ENCODE measurements at regions not wholly inside any gene's neighbourhood (a gene's known extent, or its start where the extent isn't known, plus 50 kb on each side); places are given as distances from the start of the nearest gene placed in this dataset.

- H3K9ac ChIP-seq (ENCODE audit: low read depth, low read length): no peak overlapping the region
- H3K4me3 ChIP-seq (ENCODE audit: low read length): no peak overlapping the region
- H3K36me3 ChIP-seq (ENCODE audit: insufficient read depth, low read length): peaks cover 9% of the 10 kb centered on the region
- peaks cover 44% of the 10 kb centered on the region for H3K4me1 ChIP-seq (ENCODE audit: control insufficient read depth, insufficient read depth, low read length)
- no peaks in the 10 kb centered on the region for H3K27me3 ChIP-seq (ENCODE audit: control insufficient read depth, insufficient read depth, low read length)
- no peaks in the 10 kb centered on the region for H3K9me3 ChIP-seq (replicated peaks; ENCODE audit: low read length)
- no peak overlapping the region for H3K4me2 ChIP-seq (ENCODE audit: low read length)
Observed at GRCh38 chr14:71661441-71661840, 270.8 kb upstream of the RGS6 start.

GRCh38 chr14:71662291-71662790 is 269.9 kb upstream of the RGS6 start:
- no peak overlapping the region for H3K4me3 ChIP-seq (ENCODE audit: low read length)
- no peak overlapping the region for H3K9ac ChIP-seq (ENCODE audit: low read depth, low read length)
- H3K36me3 ChIP-seq (ENCODE audit: insufficient read depth, low read length): peaks cover 9% of the 10 kb centered on the region
- H3K9me3 ChIP-seq (replicated peaks; ENCODE audit: low read length): no peaks in the 10 kb centered on the region
- H3K27me3 ChIP-seq (ENCODE audit: control insufficient read depth, insufficient read depth, low read length): no peaks in the 10 kb centered on the region
- no peak overlapping the region for H3K4me2 ChIP-seq (ENCODE audit: low read length)
- H3K4me1 ChIP-seq (ENCODE audit: control insufficient read depth, insufficient read depth, low read length): peaks cover 53% of the 10 kb centered on the region

GRCh38 chr14:71665157-71665556 is 267.1 kb upstream of the RGS6 start:
- H3K4me3 ChIP-seq (ENCODE audit: low read length): no peak overlapping the region
- no peaks in the 10 kb centered on the region for H3K9me3 ChIP-seq (replicated peaks; ENCODE audit: low read length)
- no peaks in the 10 kb centered on the region for H3K27me3 ChIP-seq (ENCODE audit: control insufficient read depth, insufficient read depth, low read length)
- peaks cover 9% of the 10 kb centered on the region for H3K36me3 ChIP-seq (ENCODE audit: insufficient read depth, low read length)
- H3K9ac ChIP-seq (ENCODE audit: low read depth, low read length): peak overlapping the region; percentile 19
- peak overlapping the region; percentile 18 for H3K4me2 ChIP-seq (ENCODE audit: low read length)
- peaks cover 49% of the 10 kb centered on the region for H3K4me1 ChIP-seq (ENCODE audit: control insufficient read depth, insufficient read depth, low read length)

GRCh38 chr14:71665781-71666180 is 266.4 kb upstream of the RGS6 start:
- Histone ChIP-seq H3K9ac (ENCODE audit: low read depth, low read length) (peak overlapping the region; percentile 19), H3K36me3 (ENCODE audit: insufficient read depth, low read length) (peaks cover 9% of the 10 kb centered on the region), H3K4me3 (ENCODE audit: low read length) (no peak overlapping the region), H3K9me3 (replicated peaks; ENCODE audit: low read length) (no peaks in the 10 kb centered on the region), H3K4me2 (ENCODE audit: low read length) (no peak overlapping the region), H3K27me3 (ENCODE audit: control insufficient read depth, insufficient read depth, low read length) (no peaks in the 10 kb centered on the region), H3K4me1 (ENCODE audit: control insufficient read depth, insufficient read depth, low read length) (peaks cover 48% of the 10 kb centered on the region)

- H3K27me3 ChIP-seq (ENCODE audit: control insufficient read depth, insufficient read depth, low read length): no peaks in the 10 kb centered on the region
- H3K4me2 ChIP-seq (ENCODE audit: low read length): no peak overlapping the region
- H3K4me3 ChIP-seq (ENCODE audit: low read length): no peak overlapping the region
- H3K9ac ChIP-seq (ENCODE audit: low read depth, low read length): no peak overlapping the region
- H3K9me3 ChIP-seq (replicated peaks; ENCODE audit: low read length): no peaks in the 10 kb centered on the region
- peaks cover 48% of the 10 kb centered on the region for H3K4me1 ChIP-seq (ENCODE audit: control insufficient read depth, insufficient read depth, low read length)
- H3K36me3 ChIP-seq (ENCODE audit: insufficient read depth, low read length): peaks cover 10% of the 10 kb centered on the region
Observed at GRCh38 chr14:71666571-71667145, 265.6 kb upstream of the RGS6 start.

GRCh38 chr14:71668186-71668912 is 263.9 kb upstream of the RGS6 start:
- Histone ChIP-seq H3K4me2 (ENCODE audit: low read length) (peak overlapping the region; percentile 53), H3K36me3 (ENCODE audit: insufficient read depth, low read length) (peaks cover 17% of the 10 kb centered on the region), H3K4me3 (ENCODE audit: low read length) (peak overlapping the region; percentile 25), H3K9ac (ENCODE audit: low read depth, low read length) (peak overlapping the region; percentile 17), H3K27me3 (ENCODE audit: control insufficient read depth, insufficient read depth, low read length) (no peaks in the 10 kb centered on the region), H3K4me1 (ENCODE audit: control insufficient read depth, insufficient read depth, low read length) (peaks cover 48% of the 10 kb centered on the region), H3K9me3 (replicated peaks; ENCODE audit: low read length) (no peaks in the 10 kb centered on the region)

GRCh38 chr14:71672596-71672995 is 259.6 kb upstream of the RGS6 start:
- Histone ChIP-seq H3K9me3 (replicated peaks; ENCODE audit: low read length) (no peaks in the 10 kb centered on the region), H3K4me2 (ENCODE audit: low read length) (no peak overlapping the region), H3K9ac (ENCODE audit: low read depth, low read length) (no peak overlapping the region), H3K4me1 (ENCODE audit: control insufficient read depth, insufficient read depth, low read length) (peaks cover 21% of the 10 kb centered on the region), H3K36me3 (ENCODE audit: insufficient read depth, low read length) (peaks cover 31% of the 10 kb centered on the region), H3K4me3 (ENCODE audit: low read length) (no peak overlapping the region), H3K27me3 (ENCODE audit: control insufficient read depth, insufficient read depth, low read length) (no peaks in the 10 kb centered on the region)

- no peak overlapping the region for H3K9ac ChIP-seq (ENCODE audit: low read depth, low read length)
- H3K4me1 ChIP-seq (ENCODE audit: control insufficient read depth, insufficient read depth, low read length): peaks cover 5% of the 10 kb centered on the region
- peak overlapping the region; percentile 35 for H3K4me2 ChIP-seq (ENCODE audit: low read length)
- no peak overlapping the region for H3K4me3 ChIP-seq (ENCODE audit: low read length)
- H3K27me3 ChIP-seq (ENCODE audit: control insufficient read depth, insufficient read depth, low read length): no peaks in the 10 kb centered on the region
- no peaks in the 10 kb centered on the region for H3K9me3 ChIP-seq (replicated peaks; ENCODE audit: low read length)
- H3K36me3 ChIP-seq (ENCODE audit: insufficient read depth, low read length): peaks cover 31% of the 10 kb centered on the region
Observed at GRCh38 chr14:71675126-71675899, 256.9 kb upstream of the RGS6 start.

GRCh38 chr14:71675900-71676287 is 256.3 kb upstream of the RGS6 start:
- H3K36me3 ChIP-seq (ENCODE audit: insufficient read depth, low read length): peaks cover 31% of the 10 kb centered on the region
- no peak overlapping the region for H3K4me3 ChIP-seq (ENCODE audit: low read length)
- H3K4me1 ChIP-seq (ENCODE audit: control insufficient read depth, insufficient read depth, low read length): peaks cover 5% of the 10 kb centered on the region
- no peaks in the 10 kb centered on the region for H3K9me3 ChIP-seq (replicated peaks; ENCODE audit: low read length)
- H3K9ac ChIP-seq (ENCODE audit: low read depth, low read length): no peak overlapping the region
- H3K4me2 ChIP-seq (ENCODE audit: low read length): no peak overlapping the region
- H3K27me3 ChIP-seq (ENCODE audit: control insufficient read depth, insufficient read depth, low read length): no peaks in the 10 kb centered on the region

- Histone ChIP-seq H3K9ac (ENCODE audit: low read depth, low read length) (no peak overlapping the region), H3K9me3 (replicated peaks; ENCODE audit: low read length) (no peaks in the 10 kb centered on the region), H3K4me3 (ENCODE audit: low read length) (no peak overlapping the region), H3K36me3 (ENCODE audit: insufficient read depth, low read length) (peaks cover 16% of the 10 kb centered on the region), H3K27me3 (ENCODE audit: control insufficient read depth, insufficient read depth, low read length) (no peaks in the 10 kb centered on the region), H3K4me1 (ENCODE audit: control insufficient read depth, insufficient read depth, low read length) (peaks cover 4% of the 10 kb centered on the region), H3K4me2 (ENCODE audit: low read length) (no peak overlapping the region)
Observed at GRCh38 chr14:71680736-71681387, 251.4 kb upstream of the RGS6 start.

GRCh38 chr14:71682337-71682736 is 249.9 kb upstream of the RGS6 start:
- Histone ChIP-seq H3K36me3 (ENCODE audit: insufficient read depth, low read length) (peaks cover 21% of the 10 kb centered on the region), H3K4me1 (ENCODE audit: control insufficient read depth, insufficient read depth, low read length) (peaks cover 13% of the 10 kb centered on the region)

More at GRCh38 chr14:71682337-71682736, 249.9 kb upstream of the RGS6 start:
- Histone ChIP-seq H3K27me3 (ENCODE audit: control insufficient read depth, insufficient read depth, low read length) (no peaks in the 10 kb centered on the region), H3K4me3 (ENCODE audit: low read length) (no peak overlapping the region), H3K9me3 (replicated peaks; ENCODE audit: low read length) (no peaks in the 10 kb centered on the region), H3K4me2 (ENCODE audit: low read length) (no peak overlapping the region), H3K9ac (ENCODE audit: low read depth, low read length) (no peak overlapping the region)

Data from skeletal muscle satellite cell (primary cell).